ENCODE measurements at regions not wholly inside any gene's neighbourhood (a gene's known extent, or its start where the extent isn't known, plus 50 kb on each side); places are given as distances from the start of the nearest gene placed in this dataset.

DNA sequence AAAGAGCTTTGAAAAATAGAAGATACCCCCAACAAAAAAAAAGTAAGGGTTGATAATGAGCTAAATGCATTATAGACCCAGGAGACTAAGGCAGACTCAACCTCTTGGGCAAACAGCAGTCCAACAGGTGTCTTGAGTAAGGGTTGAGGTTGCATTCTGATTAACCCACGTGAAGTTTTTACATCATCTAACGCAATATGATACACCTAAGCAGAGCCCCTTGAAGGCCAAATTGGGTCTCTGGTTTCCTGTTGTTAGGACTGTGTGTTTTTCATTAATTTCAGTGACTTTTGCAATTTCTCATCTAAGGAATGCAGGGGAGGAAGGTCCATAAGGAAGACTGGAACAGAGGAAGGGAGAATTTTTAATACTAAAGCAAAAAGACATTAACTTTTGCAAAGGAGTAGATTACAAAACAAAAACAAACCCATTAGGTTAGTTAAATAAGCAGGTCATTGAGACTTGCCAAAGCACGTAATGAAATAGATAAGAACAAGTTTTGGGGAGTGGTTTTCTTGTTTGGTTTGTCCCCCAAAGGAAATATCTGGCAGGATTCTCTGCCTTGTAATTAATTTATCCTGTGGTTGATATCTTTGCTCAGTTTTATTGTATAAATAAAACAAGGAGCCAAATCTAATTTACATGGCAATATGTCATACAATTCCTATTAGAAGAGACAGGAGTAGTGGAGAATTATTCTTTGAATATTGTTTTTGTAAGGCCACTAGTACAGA, 244.3 kb downstream of the ETAA1 start:
- TF ChIP-seq EZH2 (IDR thresholded peaks at IDR 0.05; ENCODE audit: borderline replicate concordance, low read length) = no peak
- TF ChIP-seq, protein P1, sequence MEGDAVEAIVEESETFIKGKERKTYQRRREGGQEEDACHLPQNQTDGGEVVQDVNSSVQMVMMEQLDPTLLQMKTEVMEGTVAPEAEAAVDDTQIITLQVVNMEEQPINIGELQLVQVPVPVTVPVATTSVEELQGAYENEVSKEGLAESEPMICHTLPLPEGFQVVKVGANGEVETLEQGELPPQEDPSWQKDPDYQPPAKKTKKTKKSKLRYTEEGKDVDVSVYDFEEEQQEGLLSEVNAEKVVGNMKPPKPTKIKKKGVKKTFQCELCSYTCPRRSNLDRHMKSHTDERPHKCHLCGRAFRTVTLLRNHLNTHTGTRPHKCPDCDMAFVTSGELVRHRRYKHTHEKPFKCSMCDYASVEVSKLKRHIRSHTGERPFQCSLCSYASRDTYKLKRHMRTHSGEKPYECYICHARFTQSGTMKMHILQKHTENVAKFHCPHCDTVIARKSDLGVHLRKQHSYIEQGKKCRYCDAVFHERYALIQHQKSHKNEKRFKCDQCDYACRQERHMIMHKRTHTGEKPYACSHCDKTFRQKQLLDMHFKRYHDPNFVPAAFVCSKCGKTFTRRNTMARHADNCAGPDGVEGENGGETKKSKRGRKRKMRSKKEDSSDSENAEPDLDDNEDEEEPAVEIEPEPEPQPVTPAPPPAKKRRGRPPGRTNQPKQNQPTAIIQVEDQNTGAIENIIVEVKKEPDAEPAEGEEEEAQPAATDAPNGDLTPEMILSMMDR (conservative IDR thresholded peaks at IDR 0.05 in 1 of 2, IDR thresholded peaks at IDR 0.05 in 1 of 2; ENCODE audit: extremely low read depth in 1 of 2, insufficient read depth in 1 of 2, low read depth in 1 of 2, low read length in 2 of 2) = no peak
